Endodermal cell (in vitro differentiated cells): ENCODE measurements at regions not wholly inside any gene's neighbourhood (a gene's known extent, or its start where the extent isn't known, plus 50 kb on each side); places are given as distances from the start of the nearest gene placed in this dataset.
"Not testable (repeated sequence)": the region's sequence is repeated elsewhere in the genome, so short reads cannot be mapped to it uniquely, and the experiment has no call there.

Experiments used
- DNase-seq: peaks from one replicate; pipeline ENCODE4 v3.0.0-alpha.2; 2017
- H3K27ac ChIP-seq: 2 replicates; pipeline ENCODE4 v1.5.1; 2013; ENCODE audit warnings: mild to moderate bottlenecking, low read depth, low read length, moderate library complexity
- H3K27me3 ChIP-seq: 2 replicates; pipeline ENCODE4 v1.6.1; 2013; ENCODE audit warnings: mild to moderate bottlenecking, low read length, moderate library complexity; ENCODE audit not compliant: insufficient read depth, control insufficient read depth, poor library complexity, severe bottlenecking
- H3K36me3 ChIP-seq: 2 replicates; pipeline ENCODE4 v1.7.0; 2013; ENCODE audit warnings: mild to moderate bottlenecking, low read length, moderate library complexity; ENCODE audit not compliant: control insufficient read depth, insufficient read depth
- H3K4me1 ChIP-seq: one replicate; pipeline ENCODE4 v1.7.0; 2013; ENCODE audit warnings: low read length; ENCODE audit not compliant: control insufficient read depth, insufficient read depth
- H3K4me3 ChIP-seq: 2 replicates; pipeline ENCODE4 v1.5.1; 2013; ENCODE audit warnings: mild to moderate bottlenecking, low read length, moderate library complexity
- H3K9ac ChIP-seq: 2 replicates; pipeline ENCODE4 v1.6.1; 2013; ENCODE audit warnings: mild to moderate bottlenecking, low read length, moderate library complexity; ENCODE audit not compliant: poor library complexity, severe bottlenecking; ENCODE audit errors: extremely low read depth
- H3K9me3 ChIP-seq: 2 replicates; pipeline ENCODE4 v1.6.1; 2013; ENCODE audit warnings: mild to moderate bottlenecking, low read length, moderate library complexity; ENCODE audit not compliant: control insufficient read depth
- H3K27ac Mint-ChIP-seq: 2 replicates; pipeline ENCODE4 v1.8.0; 2020; ENCODE audit warnings: mixed read lengths
- H3K27me3 Mint-ChIP-seq: 2 replicates; pipeline ENCODE4 v1.8.0; 2021; ENCODE audit warnings: mild to moderate bottlenecking, mixed read lengths; ENCODE audit not compliant: insufficient read depth
- H3K36me3 Mint-ChIP-seq: 2 replicates; pipeline ENCODE4 v1.8.0; 2020; ENCODE audit warnings: low read depth, mixed read lengths
- H3K4me1 Mint-ChIP-seq: 2 replicates; pipeline ENCODE4 v1.8.0; 2020; ENCODE audit warnings: mixed read lengths
- H3K4me3 Mint-ChIP-seq: 2 replicates; pipeline ENCODE4 v1.8.0; 2020; ENCODE audit warnings: mild to moderate bottlenecking, moderate library complexity, mixed read lengths
- H3K9me3 Mint-ChIP-seq: 2 replicates; pipeline ENCODE4 v1.8.0; 2020; ENCODE audit warnings: mild to moderate bottlenecking, mixed read lengths
- CTCF ChIP-seq: fragments of 200-600 bp; sonication (generic); conservative IDR thresholded peaks from 2 replicates; pipeline ENCODE4 v1.5.0; 2021; ENCODE audit warnings: antibody characterized with exemption, mild to moderate bottlenecking
- WGBS, 2 experiments: methylation state at CpG; one replicate each; pipeline versions ENCODE4 v1.1.5 to v1.1.7; 2013; ENCODE audit warnings: missing lambda C conversion rate in 2 of 2, mixed read lengths in 1 of 2; ENCODE audit not compliant: insufficient coverage in 1 of 2, insufficient read length in 1 of 2; 5-methylcytosine and 5-hydroxymethylcytosine counted together

DNA sequence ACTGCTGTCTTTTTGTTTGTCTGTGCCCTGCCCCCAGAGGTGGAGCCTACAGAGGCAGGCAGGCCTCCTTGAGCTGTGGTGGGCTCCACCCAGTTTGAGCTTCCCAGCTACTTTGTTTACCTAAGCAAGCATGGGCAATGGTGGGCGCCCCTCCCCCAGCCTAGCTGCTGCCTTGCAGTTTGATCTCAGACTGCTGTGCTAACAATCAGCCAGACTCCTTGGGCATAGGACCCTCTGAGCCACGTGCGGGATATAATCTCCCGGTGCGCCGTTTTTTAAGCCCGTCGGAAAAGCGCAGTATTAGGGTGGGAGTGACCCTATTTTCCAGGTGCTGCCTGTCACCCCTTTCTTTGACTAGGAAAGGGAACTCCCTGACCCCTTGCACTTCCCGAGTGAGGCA lies 81.1 kb upstream of the ANKRD30A start:
- H3K36me3 Mint-ChIP-seq, H3K36me3 ChIP-seq, H3K4me1 Mint-ChIP-seq, H3K27ac ChIP-seq, H3K27me3 Mint-ChIP-seq, H3K9me3 ChIP-seq, H3K4me3 Mint-ChIP-seq, H3K9ac ChIP-seq, H3K27ac Mint-ChIP-seq, H3K27me3 ChIP-seq, H3K4me3 ChIP-seq, DNase-seq, H3K4me1 ChIP-seq: not testable (repeated sequence)
- H3K9me3 Mint-ChIP-seq, result peaks cover 90% of the 10 kb centered on the region
- 77 to 88% methylated on average over 4 to 10 of the region's 10 CpGs for WGBS, 2 experiments

GRCh38 chr10:37035853-37036252 lies 89.5 kb upstream of the ANKRD30A start:
- WGBS, 2 experiments, result 36% methylated on average over 1 of the region's 1 CpG; no CpG with 5 or more reads in 1 of the 2 experiments
- no peak overlapping the region for H3K4me3 ChIP-seq
- no peaks in the 10 kb centered on the region for H3K27me3 ChIP-seq
- H3K36me3 ChIP-seq, result no peaks in the 10 kb centered on the region
- H3K36me3 Mint-ChIP-seq, result no peaks in the 10 kb centered on the region
- no peaks in the 10 kb centered on the region for H3K27me3 Mint-ChIP-seq
- no peak overlapping the region for H3K4me3 Mint-ChIP-seq
- H3K9ac ChIP-seq, result no peak overlapping the region
- TF ChIP-seq CTCF, result no peak
- no peak overlapping the region for H3K27ac Mint-ChIP-seq
- peaks cover 62% of the 10 kb centered on the region for H3K9me3 ChIP-seq
- no peaks in the 10 kb centered on the region for H3K4me1 Mint-ChIP-seq
- no peaks in the 10 kb centered on the region for H3K4me1 ChIP-seq
- no peak overlapping the region for H3K27ac ChIP-seq
- peaks cover 83% of the 10 kb centered on the region for H3K9me3 Mint-ChIP-seq
- no peak for DNase-seq

DNA sequence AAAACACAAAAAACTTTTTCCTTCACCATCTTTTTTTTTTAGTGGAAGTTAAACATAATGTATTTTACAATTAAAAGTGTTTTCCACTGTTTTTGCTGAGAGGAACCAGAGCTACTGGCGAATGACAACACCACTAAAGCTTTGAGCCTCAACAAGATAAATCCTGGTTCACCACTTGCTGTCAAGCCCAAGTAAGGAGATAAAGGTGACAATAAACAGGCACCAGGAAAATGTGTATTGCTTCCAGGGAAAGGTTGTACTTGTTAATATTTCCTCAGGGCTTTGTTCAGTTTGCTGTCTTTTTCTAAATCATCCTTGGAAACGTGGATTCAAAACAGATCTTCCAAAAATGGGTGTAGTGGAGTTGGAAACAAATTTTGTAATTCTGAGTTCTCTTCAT lies 109.9 kb upstream of the ANKRD30A start:
- Mint-ChIP-seq H3K4me3 (no peak overlapping the region), H3K27me3 (no peaks in the 10 kb centered on the region), H3K27ac (no peak overlapping the region), H3K36me3 (no peaks in the 10 kb centered on the region), H3K9me3 (peaks cover 93% of the 10 kb centered on the region), H3K4me1 (no peaks in the 10 kb centered on the region)
- H3K9me3 ChIP-seq, result peaks cover 77% of the 10 kb centered on the region
- H3K27me3 ChIP-seq, result no peaks in the 10 kb centered on the region
- no peak overlapping the region for H3K9ac ChIP-seq
- H3K27ac ChIP-seq, result no peak overlapping the region
- no peak for TF ChIP-seq CTCF
- no peak for DNase-seq
- 24 to 53% methylated on average over 2 of the region's 2 CpGs for WGBS, 2 experiments
- no peaks in the 10 kb centered on the region for H3K4me1 ChIP-seq
- no peaks in the 10 kb centered on the region for H3K36me3 ChIP-seq
- no peak overlapping the region for H3K4me3 ChIP-seq

GRCh38 chr10:37010741-37011140 lies 114.7 kb upstream of the ANKRD30A start:
- H3K4me1 Mint-ChIP-seq, result no peaks in the 10 kb centered on the region
- Histone ChIP-seq H3K9me3 (peaks cover 57% of the 10 kb centered on the region), H3K27me3 (no peaks in the 10 kb centered on the region), H3K9ac (no peak overlapping the region), H3K4me1 (no peaks in the 10 kb centered on the region), H3K36me3 (no peaks in the 10 kb centered on the region), H3K4me3 (no peak overlapping the region), H3K27ac (no peak overlapping the region)
- no peaks in the 10 kb centered on the region for H3K36me3 Mint-ChIP-seq
- no peak overlapping the region for H3K27ac Mint-ChIP-seq
- DNase-seq, result no peak
- WGBS, 2 experiments, result 44 to 73% methylated on average over 2 to 7 of the region's 7 CpGs
- H3K27me3 Mint-ChIP-seq, result no peaks in the 10 kb centered on the region
- TF ChIP-seq CTCF, result no peak
- no peak overlapping the region for H3K4me3 Mint-ChIP-seq
- H3K9me3 Mint-ChIP-seq, result peaks cover 94% of the 10 kb centered on the region

DNA sequence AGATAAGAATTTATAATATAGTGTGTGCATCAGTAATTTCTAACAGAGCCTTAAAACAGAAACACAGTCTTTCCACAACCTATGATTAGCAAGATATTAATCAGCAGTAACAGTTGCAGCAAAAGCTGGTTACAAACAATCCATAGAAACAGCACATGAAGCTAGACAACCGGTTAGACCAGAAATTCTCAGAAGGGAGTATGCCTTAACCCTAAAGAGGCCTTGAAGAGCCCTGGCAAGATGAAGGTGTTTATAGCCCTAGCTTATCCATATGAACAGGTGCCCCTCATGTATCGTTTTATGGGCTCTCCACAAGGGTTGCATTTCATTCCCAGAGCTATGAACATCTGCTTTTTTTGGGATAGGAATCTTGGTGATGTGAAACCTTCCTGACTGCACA lies 117.1 kb upstream of the ANKRD30A start:
- H3K27me3 Mint-ChIP-seq, H3K4me3 Mint-ChIP-seq, H3K4me3 ChIP-seq, H3K36me3 Mint-ChIP-seq, H3K4me1 ChIP-seq, H3K4me1 Mint-ChIP-seq, H3K27me3 ChIP-seq, DNase-seq, H3K9ac ChIP-seq, H3K27ac Mint-ChIP-seq, H3K36me3 ChIP-seq, H3K27ac ChIP-seq: not testable (repeated sequence)
- WGBS, 2 experiments, result 61 to 80% methylated on average over 1 to 2 of the region's 2 CpGs
- peaks cover 83% of the 10 kb centered on the region for H3K9me3 Mint-ChIP-seq
- peaks cover 60% of the 10 kb centered on the region for H3K9me3 ChIP-seq
